ENCODE measurements at regions not wholly inside any gene's neighbourhood (a gene's known extent, or its start where the extent isn't known, plus 50 kb on each side); places are given as distances from the start of the nearest gene placed in this dataset.

DNA sequence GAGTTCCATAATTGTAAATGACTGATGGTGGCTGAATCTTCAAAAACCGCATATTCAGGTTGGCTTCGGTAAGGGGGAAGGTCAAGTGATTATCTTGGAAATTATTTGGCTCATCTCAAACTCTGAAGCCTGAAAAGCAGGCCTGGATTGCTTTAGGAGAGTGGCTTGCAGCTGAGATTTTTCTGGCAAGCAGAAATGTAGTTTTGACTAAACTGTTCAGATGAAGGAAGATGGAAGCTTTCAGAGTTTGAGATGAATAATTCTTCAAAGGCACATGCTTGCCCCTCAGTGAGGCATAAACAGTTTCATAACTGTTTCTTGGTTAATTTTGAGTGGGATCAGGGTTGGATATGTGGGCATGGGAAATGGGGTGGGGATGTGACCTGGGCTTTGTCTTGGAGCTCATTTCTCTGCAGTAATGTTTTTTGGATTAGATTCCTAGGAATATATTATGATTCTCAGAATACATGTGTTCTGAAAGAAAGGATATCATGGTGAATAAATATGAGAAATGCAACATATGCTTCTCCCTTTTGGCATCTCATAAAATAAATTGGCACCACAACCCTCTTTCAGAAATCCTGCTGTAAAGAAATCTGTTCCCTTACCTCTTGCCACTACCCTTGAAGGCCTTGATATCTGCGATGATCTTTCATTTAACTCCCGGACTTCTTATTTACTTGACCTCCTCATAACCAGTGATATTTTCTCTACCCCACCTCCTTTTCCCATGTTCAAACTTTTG, 469.2 kb downstream of the ADRA2A start:
- no peak for DNase-seq (ENCODE audit: extremely low read depth, low read depth)
- no peak overlapping the region for H3K4me3 ChIP-seq (replicated peaks; ENCODE audit: low read depth, low read length)
- TF ChIP-seq, protein P1, sequence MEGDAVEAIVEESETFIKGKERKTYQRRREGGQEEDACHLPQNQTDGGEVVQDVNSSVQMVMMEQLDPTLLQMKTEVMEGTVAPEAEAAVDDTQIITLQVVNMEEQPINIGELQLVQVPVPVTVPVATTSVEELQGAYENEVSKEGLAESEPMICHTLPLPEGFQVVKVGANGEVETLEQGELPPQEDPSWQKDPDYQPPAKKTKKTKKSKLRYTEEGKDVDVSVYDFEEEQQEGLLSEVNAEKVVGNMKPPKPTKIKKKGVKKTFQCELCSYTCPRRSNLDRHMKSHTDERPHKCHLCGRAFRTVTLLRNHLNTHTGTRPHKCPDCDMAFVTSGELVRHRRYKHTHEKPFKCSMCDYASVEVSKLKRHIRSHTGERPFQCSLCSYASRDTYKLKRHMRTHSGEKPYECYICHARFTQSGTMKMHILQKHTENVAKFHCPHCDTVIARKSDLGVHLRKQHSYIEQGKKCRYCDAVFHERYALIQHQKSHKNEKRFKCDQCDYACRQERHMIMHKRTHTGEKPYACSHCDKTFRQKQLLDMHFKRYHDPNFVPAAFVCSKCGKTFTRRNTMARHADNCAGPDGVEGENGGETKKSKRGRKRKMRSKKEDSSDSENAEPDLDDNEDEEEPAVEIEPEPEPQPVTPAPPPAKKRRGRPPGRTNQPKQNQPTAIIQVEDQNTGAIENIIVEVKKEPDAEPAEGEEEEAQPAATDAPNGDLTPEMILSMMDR (IDR thresholded peaks at IDR 0.05; ENCODE audit: low read depth, low read length, missing control alignments) = no peak

- H3K4me3 ChIP-seq (replicated peaks; ENCODE audit: low read depth, low read length) = no peak overlapping the region
- no peak for DNase-seq (ENCODE audit: extremely low read depth, low read depth)
- TF ChIP-seq, protein P1 (IDR thresholded peaks at IDR 0.05; ENCODE audit: low read depth, low read length, missing control alignments) = no peak
These were observed 471.4 kb downstream of the ADRA2A start for GRCh38 chr10:111548084-111548726.

DNA sequence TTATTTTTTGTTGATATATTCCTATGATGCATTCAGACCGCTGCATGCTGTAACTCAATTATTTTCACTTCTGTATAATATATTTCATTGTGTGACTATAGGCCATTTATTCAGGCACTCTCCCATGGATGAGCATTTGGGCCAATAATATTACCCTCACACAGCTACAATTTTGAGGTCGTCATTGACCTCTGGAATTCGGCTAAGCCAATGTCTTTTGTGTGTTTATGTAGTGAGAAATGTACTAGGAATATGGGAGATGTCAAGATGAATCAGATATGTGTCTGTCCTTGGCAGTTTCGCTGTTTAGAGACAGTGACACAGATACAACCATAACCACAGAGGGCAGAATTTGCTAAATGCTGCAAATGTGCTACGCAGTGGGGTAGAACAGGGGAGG, 474.2 kb downstream of the ADRA2A start:
- TF ChIP-seq, protein P1 (IDR thresholded peaks at IDR 0.05; ENCODE audit: low read depth, low read length, missing control alignments) = no peak
- H3K4me3 ChIP-seq (replicated peaks; ENCODE audit: low read depth, low read length) = no peak overlapping the region
- no peak for DNase-seq (ENCODE audit: extremely low read depth, low read depth)

DNA sequence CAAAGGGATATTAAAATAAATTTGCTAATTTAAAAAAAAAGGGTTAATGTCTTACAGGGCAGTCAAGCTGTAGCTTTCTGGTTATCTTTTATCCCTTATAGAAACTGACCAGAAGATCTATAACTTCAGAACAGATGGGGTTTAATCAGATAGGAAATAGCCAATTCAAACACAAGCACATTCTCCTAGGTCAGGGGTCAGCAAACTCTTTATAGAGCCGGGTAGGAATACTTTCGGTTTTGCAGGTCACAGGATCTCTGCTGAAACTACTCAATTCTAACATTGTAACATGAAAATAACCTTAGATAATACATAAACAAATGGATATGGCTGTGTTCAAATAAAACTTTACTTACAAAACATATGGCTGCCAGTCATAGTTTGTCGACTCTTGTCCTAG, 479.8 kb downstream of the ADRA2A start:
- no peak overlapping the region for H3K4me3 ChIP-seq (replicated peaks; ENCODE audit: low read depth, low read length)
- DNase-seq (ENCODE audit: extremely low read depth, low read depth) = no peak
- TF ChIP-seq, protein P1 (IDR thresholded peaks at IDR 0.05; ENCODE audit: low read depth, low read length, missing control alignments) = no peak

DNA sequence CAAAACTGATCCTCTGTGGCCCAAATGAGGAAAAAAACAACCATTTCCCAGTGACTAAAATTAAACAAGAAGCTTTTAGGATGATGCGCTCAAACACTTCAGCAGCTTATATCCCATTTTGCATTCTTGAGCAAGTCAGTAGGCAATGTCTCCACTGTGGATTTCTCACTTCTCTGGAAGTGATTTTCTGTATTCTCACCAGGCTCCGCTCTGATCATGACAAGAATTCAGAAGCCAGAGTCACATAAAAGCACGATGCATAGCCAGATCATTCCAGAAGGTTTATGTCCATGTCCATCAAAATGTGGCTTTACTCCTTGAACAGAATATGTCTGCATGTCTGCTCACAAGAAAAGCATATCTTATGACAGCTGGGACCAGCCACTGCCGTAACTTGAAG, 481.4 kb downstream of the ADRA2A start:
- DNase-seq (ENCODE audit: extremely low read depth, low read depth) = no peak
- H3K4me3 ChIP-seq (replicated peaks; ENCODE audit: low read depth, low read length) = no peak overlapping the region
- TF ChIP-seq, protein P1 (IDR thresholded peaks at IDR 0.05; ENCODE audit: low read depth, low read length, missing control alignments) = no peak

DNA sequence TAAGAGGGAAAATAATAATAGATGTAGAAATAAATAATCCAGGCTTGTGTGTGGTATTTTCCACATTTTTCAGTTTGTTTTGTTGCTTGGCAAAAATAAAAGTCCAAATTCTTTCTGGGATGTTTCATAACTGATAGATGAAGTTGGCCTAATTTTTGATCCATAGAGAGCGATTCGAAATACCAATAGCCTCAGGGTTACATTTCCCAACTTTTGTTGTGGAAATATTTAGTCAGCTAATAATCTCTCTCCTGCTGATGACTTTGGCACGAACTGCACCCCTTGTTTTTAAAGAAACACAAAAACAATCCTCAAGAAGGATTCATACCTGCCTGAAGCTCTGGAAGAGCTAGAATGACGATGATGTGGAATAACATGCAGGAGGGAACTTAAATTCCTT, 483.2 kb downstream of the ADRA2A start:
- DNase-seq (ENCODE audit: extremely low read depth, low read depth) = no peak
- H3K4me3 ChIP-seq (replicated peaks; ENCODE audit: low read depth, low read length) = no peak overlapping the region
- TF ChIP-seq, protein P1 (IDR thresholded peaks at IDR 0.05; ENCODE audit: low read depth, low read length, missing control alignments) = no peak
